ENCODE measurements at regions not wholly inside any gene's neighbourhood (a gene's known extent, or its start where the extent isn't known, plus 50 kb on each side); places are given as distances from the start of the nearest gene placed in this dataset.
"Not testable (repeated sequence)": the region's sequence is repeated elsewhere in the genome, so short reads cannot be mapped to it uniquely, and the experiment has no call there.

DNA sequence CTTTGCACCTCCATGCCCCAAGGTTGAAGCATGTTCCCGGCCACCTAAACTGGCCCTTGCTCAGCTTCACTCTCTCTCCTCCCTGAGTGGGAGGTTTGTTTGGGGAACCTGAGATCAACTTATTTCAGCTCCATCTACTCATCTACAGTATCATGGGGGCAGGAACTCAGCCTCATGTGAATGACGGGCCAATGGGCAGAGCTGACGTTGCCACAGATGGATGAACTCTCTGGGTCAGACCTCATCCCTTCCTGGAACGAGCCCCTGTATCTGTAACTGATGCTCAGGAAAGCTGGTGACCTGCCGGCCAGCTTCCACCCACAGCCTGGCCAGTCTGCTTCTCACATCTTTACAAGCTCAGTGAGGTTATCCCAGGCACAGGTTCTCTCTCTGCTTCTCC is 369.6 kb downstream of the IRX2 start:
- DNase-seq (ENCODE audit: low spot score): no peak

DNA sequence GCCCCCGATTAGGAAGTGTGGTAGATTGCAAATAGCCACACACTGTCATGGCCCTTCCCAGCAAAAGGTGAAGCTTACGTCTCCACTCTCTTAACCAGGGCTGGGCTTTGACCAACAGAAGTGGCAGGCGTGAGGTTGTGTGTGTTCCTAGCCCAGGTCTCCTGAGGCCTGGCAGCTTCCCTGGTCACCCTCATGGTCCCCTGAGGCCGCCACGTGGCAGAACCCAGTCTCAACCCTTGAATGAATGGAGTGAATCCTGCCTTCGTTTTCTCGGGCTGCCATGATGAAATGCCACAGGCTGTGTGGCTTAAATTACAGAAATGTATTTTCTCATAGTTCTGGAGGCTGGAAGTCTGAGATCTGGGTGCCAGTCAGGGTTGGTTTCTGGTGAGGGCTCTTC is 370.4 kb downstream of the IRX2 start:
- DNase-seq (ENCODE audit: low spot score): no peak

GRCh38 chr5:2378976-2379375 is 372.5 kb downstream of the IRX2 start:
- DNase-seq (ENCODE audit: low spot score): no peak

DNA sequence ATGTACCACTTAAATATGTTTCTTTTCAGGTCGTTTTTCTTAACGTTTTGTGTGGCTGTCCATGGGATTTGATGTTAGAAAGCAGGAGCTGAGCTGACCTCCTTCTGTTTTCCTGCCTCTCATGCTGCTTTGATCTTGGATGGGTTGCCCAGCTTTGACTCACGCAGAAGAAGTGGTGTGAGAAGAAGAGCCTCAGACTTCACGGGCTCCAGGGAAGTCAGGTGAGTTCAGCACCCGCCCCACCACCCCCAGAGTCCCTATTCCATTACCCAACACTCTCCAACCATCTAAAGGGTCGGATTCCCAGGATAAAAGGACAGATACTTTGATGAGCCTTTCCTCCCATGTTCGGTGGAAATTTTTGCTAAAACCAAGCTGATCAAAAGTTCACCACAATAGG is 373.4 kb downstream of the IRX2 start:
- no peak for DNase-seq (ENCODE audit: low spot score)

- DNase-seq (ENCODE audit: low spot score): no peak
Measured at GRCh38 chr5:2376486-2376885, 375.0 kb downstream of the IRX2 start.

DNA sequence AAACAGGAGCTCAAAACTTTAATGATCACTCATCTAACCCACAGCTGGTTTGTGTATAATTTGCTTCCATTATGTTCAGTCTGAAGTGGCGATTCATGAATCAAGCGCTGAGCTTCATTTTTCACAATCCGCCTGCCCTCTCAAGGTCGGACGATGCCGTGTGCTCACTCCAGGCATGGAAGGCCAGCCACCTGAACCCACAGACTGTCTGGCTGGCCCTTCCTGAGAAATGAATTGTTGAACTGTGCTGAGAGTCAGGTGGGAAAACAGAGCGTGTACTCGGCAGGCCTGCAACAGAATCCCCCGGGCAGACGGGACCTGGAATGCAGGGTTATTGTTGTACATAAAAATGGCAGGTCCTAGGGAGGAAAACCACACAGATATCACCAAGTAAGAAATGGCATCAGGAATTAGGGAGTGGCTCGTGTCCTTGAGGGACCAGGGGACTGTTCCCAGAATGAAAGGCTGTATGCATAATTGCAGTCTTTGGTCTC is 375.7 kb downstream of the IRX2 start:
- no peak for DNase-seq (ENCODE audit: low spot score)

DNA sequence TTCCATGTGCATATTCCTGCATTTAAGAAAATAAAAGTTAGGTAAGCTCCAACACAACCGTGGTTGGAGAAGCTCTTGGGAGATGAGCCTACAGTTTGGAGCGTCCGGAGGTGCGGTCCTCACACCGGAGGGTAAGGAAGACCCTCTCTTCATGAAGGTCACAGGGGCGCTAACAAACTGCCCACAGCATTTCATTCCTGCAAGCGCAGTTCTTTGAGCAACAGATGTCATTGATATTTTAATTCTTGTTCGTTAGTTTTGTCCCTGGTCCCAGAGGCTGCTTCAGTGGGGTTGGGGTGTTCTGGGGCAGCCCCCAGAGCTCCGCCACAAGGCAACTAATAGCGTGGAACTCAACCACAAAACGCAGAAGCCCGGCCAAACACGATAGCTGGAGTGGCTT is 376.2 kb downstream of the IRX2 start:
- no peak for DNase-seq (ENCODE audit: low spot score)

DNA sequence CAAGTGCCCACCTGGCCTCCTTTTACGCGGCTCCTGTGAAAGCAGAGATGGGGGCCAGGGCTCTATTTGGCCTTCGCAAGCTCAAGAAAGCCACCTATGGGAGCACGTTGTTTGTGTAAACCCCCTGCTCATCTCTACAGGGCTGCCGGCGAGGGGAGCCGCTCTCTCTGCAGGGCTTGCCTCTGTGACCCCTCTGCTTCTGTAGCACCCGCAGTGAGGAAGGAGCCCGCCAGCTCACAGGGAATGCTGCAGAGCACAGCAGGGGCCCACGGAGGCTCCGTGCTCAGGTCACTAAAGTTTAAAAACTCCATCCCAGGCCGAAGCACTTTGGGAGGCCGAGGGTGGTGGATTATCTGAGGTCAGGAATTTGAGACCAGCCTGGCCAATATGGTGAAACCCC is 376.8 kb downstream of the IRX2 start:
- DNase-seq (ENCODE audit: low spot score): no peak

DNA sequence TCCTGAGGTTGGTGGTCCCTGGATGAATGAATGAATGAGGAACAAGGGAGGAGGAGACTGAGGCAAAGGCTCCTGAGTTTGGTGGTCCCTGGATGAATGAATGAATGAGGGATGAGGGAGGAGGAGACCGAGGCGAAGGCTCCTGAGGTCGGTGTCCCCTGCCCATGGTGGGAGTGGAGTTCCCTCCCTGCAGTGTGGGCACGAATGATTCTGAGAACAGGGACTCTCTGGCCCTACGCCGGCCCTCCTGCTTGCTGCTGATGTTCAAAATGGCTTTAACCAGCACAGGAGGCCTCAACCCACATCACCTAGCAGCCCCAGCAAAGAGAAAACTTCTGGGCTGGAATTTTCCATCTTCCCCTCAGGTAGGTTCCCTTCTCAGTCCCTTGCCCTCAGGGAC is 377.8 kb downstream of the IRX2 start:
- DNase-seq (ENCODE audit: low spot score): no peak

DNA sequence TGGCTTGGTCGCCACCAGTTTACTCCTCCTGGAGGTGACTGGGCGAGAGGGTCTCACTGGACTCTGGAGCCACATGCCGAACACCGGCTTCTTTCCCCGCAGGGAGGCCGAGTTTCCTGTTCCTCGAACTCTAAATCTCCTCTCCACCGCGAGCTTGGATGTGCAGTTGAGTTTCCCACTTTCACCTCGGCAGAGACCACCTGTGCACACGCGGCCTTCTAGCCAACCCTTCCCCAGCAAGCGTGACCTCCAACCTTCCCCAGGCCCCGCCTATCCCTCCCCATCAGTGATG is 380.1 kb downstream of the IRX2 start:
- DNase-seq (ENCODE audit: low spot score): no peak

- DNase-seq (ENCODE audit: low spot score): no peak
Measured at GRCh38 chr5:2370626-2371418, 380.7 kb downstream of the IRX2 start.

- DNase-seq (ENCODE audit: low spot score): no peak
Measured at GRCh38 chr5:2369178-2369577, 382.3 kb downstream of the IRX2 start.

DNA sequence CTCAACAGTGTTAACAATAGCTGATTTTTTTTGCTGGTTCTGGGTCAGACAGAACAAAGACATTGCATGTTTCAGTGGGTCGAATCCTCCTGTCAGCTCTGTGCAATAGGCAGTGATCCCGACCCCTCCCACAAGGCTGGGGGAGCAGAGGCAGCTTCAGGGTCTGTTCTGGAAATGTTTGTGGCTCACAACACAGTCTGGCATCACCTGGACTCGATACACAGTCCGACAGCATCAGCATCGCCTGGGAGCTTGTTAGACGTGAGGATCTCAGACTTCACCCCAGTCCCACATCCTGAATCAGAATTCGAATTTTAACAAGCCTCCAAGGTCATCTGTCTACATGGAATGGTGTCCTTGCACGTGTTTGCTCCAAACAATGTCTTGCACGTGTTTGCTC is 384.7 kb downstream of the IRX2 start:
- DNase-seq (ENCODE audit: low spot score): no peak

- no peak for DNase-seq (ENCODE audit: low spot score)
Measured at GRCh38 chr5:2357309-2357708, 394.2 kb downstream of the IRX2 start.

GRCh38 chr5:2355859-2356258 is 395.6 kb downstream of the IRX2 start:
- DNase-seq (ENCODE audit: low spot score): no peak

DNA sequence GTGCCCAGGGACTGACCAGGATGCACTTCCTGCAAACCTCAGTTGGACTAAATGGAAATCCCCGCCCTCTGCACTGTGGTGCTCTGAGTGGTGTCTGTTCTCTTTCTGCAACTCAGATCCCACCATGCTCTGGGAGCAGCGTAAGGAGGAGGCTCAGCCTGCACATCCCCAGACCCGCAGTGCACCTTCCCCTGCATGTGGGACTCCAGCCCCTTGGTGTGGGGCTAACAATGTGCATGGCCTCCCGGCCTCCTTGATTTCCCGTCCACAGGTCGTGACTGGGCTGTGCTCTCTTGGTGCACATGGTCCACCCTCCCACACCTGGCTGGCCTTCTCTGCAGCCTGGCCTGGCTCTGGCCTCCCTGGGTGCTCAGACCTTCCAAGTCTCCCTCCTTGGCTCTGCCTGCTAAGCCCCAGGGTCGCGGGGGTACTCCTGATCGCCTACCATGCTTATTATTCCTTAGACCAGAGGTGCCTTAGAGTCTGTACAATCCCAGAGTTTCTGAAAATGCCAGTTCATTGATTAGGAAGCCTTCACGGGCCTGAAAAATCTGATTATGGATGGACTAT is 397.5 kb downstream of the IRX2 start:
- no peak for DNase-seq (ENCODE audit: low spot score)

DNA sequence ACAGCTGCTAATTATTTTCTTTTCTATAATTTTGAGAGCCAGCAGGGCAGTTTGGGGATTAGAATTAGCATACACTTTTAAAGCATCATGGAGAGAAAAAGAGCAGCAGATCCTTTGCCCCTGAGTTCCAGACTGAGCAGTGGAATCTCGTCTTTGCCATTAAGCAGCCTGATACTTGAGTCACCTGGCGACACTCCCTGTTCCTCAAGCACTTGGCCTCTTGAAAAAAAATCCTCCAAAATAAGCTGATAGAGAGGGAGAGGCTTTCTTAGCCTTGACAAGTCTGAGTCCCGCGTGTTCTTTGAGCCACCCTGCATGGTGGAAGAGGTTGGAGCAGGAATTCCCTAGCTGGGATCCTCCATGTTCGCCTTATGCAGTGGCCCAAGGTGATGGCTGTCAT is 398.3 kb downstream of the IRX2 start:
- no peak for DNase-seq (ENCODE audit: low spot score)

GRCh38 chr5:2352101-2352861 is 399.2 kb downstream of the IRX2 start:
- DNase-seq (ENCODE audit: low spot score): no peak

- DNase-seq (ENCODE audit: low spot score): not testable (repeated sequence)
Measured at GRCh38 chr5:2349768-2350167, 401.7 kb downstream of the IRX2 start.

GRCh38 chr5:2338686-2339085 is 412.8 kb downstream of the IRX2 start:
- no peak for DNase-seq (ENCODE audit: low spot score)

DNA sequence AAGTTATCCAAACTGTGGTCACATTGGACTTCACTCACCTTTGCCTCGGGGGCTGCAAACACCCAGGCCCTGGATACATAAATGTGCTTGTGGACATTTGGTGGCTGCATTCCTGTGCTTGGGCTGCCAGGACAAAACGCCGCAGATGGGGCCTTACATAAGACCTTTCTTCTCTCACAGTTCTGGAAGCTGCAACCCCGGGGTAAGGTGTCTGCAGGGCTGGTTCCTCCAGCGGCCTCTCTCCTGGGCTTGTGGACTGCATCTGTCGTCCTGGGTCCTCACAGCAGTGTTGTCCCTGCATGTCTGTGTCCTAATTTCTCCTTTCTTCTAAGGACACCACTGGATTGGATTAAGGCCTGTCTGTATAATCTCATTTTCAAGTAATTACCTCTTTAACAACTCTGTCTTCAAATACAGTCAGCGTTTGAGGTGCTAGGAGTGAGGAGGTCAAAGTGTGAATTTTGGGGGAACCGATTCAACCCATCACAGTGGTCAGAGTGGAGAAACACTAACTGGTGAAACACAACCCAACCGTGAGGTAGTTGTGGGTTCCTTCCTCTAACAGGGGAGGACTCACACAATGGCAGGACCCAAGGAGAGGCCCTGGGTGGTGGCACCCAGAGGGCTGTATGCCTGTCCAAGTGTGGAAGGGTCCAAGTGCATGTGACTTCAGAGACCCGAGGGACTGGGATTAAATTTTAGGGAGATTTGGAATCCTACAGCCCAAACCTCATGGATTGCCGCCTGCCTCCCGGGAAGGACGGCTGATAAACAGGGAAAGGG is 415.6 kb downstream of the IRX2 start:
- no peak for DNase-seq (ENCODE audit: low spot score)

DNA sequence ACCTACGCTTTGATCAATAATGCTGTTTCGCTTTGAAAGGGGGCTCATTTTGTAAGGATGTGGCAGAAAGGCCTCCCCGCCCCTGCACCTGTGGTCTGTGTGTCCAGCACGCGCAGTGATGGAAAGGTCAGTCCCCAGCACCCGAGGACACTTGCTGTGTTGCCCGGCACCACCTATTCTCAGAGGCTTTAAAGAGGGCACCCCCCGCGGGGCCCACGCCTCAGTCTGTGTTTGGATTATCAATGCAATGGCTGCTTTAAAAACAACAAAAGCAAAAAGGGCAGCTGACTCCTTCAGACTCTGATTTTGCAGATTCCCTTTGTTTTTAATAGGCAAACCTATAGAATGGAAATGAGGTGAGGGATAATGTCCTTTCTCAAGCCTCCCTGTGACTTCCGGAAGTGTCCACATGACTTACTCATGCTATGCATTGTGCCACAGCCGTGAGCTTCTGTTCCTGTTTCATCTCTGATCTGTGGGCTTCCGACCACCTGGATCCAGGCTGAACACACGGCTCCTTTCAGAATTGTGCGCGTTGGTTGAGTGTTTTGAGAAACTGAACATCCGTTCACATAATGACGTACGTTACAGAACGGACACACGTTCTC is 416.2 kb downstream of the IRX2 start:
- DNase-seq (ENCODE audit: low spot score): no peak

Measured in hematopoietic multipotent progenitor cell treated with erythropoietin and hydrocortisone succinate and interleukin-3 and kit ligand, for 15 days (in vitro differentiated cells).